SK-N-MC (cell line): ENCODE measurements at regions not wholly inside any gene's neighbourhood (a gene's known extent, or its start where the extent isn't known, plus 50 kb on each side); places are given as distances from the start of the nearest gene placed in this dataset.

Source experiments
- EZH2 ChIP-seq: fragments of 200-600 bp; sonication (generic); IDR thresholded peaks from one replicate; pipeline ENCODE4 v1.6.1; 2017; ENCODE audit warnings: antibody characterized with exemption
- POLR2AphosphoS5 ChIP-seq: IDR thresholded peaks from 2 replicates; pipeline ENCODE4 v1.6.1; 2012; ENCODE audit warnings: mild to moderate bottlenecking, low read depth, low read length, borderline replicate concordance

GRCh38 chr12:9389796-9390195 is 181.6 kb upstream of the PZP start:
- no peak for TF ChIP-seq EZH2
- no peak for TF ChIP-seq POLR2AphosphoS5
